ENCODE measurements at regions not wholly inside any gene's neighbourhood (a gene's known extent, or its start where the extent isn't known, plus 50 kb on each side); places are given as distances from the start of the nearest gene placed in this dataset.

- TF ChIP-seq CTCF (IDR thresholded peaks at IDR 0.05) (no peak), POLR2A (IDR thresholded peaks at IDR 0.05) (no peak), EP300 (IDR thresholded peaks at IDR 0.05; ENCODE audit: low read depth) (no peak)
Observed at GRCh38 chr20:63118303-63119120, 97.4 kb downstream of the YTHDF1 start.
